ENCODE measurements at regions not wholly inside any gene's neighbourhood (a gene's known extent, or its start where the extent isn't known, plus 50 kb on each side); places are given as distances from the start of the nearest gene placed in this dataset.

DNA sequence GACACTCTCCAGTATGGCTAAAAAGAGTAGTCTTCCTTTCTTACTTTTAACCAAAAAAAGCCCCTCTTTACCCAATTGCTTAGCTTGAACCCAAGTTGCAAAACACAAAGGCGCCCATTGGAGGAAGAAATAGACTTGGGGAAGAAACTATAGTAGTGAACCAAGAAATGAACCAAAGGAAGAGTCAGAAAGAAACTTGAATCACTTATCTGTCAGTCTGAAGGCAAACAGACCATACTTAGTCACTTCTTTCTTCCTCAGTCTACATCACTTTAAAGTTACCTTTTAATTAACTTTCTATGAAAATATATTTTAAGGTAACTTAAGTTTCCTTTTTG lies 161.4 kb upstream of the GIMD1 start:
- TF ChIP-seq GATA2 (IDR thresholded peaks at IDR 0.05; ENCODE audit: low read depth, low read length): no peak
- no peak for TF ChIP-seq GATA3 (IDR thresholded peaks at IDR 0.05; ENCODE audit: low read depth, low read length)

All from SH-SY5Y (cell line).